HFFc6 (cell line): ENCODE measurements at regions not wholly inside any gene's neighbourhood (a gene's known extent, or its start where the extent isn't known, plus 50 kb on each side); places are given as distances from the start of the nearest gene placed in this dataset.

Experiments
- DNase-seq: peaks from one replicate; pipeline ENCODE4 v3.0.0-alpha.2; 2018
- H3K27ac Mint-ChIP-seq: 2 replicates; pipeline ENCODE4 v1.8.0; 2020; ENCODE audit warnings: mild to moderate bottlenecking, mixed read lengths
- H3K27me3 Mint-ChIP-seq: 2 replicates; pipeline ENCODE4 v1.8.0; 2021; ENCODE audit warnings: mild to moderate bottlenecking, moderate library complexity, mixed read lengths; ENCODE audit not compliant: insufficient read depth
- H3K36me3 Mint-ChIP-seq: 2 replicates; pipeline ENCODE4 v1.8.0; 2021; ENCODE audit warnings: low read depth, mixed read lengths
- H3K4me1 Mint-ChIP-seq: 2 replicates; pipeline ENCODE4 v1.8.0; 2020; ENCODE audit warnings: low read depth, mixed read lengths
- H3K4me3 Mint-ChIP-seq: 2 replicates; pipeline ENCODE4 v1.8.0; 2020; ENCODE audit warnings: mild to moderate bottlenecking, moderate library complexity, mixed read lengths
- H3K9me3 Mint-ChIP-seq: 2 replicates; pipeline ENCODE4 v1.8.0; 2020; ENCODE audit warnings: mild to moderate bottlenecking, mixed read lengths
- TF ChIP-seq, protein P1 (sequence below): fragments of 200-600 bp; sonication (generic); IDR thresholded peaks from 2 replicates; pipeline ENCODE4 v1.5.0; 2021; ENCODE audit warnings: antibody characterized with exemption, mild to moderate bottlenecking

DNA sequence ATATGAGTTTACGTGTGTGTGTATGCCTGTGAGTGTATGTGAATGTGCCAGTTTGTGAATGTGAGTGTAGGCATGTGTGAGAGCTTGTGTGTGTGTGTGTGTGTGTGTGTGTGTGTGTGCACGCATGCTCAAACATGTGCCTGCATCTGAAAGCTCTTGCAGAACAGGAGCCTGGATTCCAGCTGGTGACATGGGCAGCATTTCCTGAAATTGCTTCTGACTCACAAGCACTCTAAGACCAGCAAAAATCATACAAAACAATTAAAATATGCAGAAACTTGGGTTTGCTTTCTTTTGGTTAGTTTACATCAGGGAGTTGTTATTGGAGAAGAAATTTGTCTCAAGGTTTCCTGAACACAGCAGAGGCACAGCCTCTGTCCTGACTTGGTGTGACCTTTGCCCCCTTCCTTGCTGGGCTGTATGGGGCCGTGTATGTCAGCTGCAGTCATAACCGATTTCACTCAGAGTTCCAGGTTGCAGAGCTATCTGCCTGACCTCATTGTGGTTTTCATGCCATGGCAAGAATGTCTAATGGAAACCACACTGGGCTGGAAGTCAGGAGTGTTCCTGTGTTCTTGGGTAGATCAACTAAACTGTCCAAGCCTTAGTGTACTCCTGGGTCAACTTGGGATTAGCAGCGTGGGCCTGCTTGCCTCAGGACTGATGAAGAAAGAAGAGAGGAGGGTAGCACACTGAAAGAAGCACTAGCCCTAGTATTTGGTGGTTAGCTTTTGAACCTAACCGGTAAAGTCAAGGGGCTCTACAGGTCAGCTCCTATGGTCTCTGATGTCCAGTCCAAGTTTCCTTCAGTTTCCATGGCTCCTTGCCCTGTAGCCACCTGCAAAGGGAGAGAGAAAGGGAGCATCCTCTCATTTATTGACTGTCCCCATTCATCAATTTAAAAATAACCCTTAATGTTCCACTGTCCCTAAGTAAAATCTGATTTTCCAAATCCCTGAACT lies 143.7 kb downstream of the SNX19 start:
- H3K9me3 Mint-ChIP-seq, result no peaks in the 10 kb centered on the region
- peak overlapping the region; percentile 72 for H3K27ac Mint-ChIP-seq
- peak; percentile 90 for DNase-seq
- peaks cover 11% of the 10 kb centered on the region for H3K27me3 Mint-ChIP-seq
- TF ChIP-seq, protein P1, sequence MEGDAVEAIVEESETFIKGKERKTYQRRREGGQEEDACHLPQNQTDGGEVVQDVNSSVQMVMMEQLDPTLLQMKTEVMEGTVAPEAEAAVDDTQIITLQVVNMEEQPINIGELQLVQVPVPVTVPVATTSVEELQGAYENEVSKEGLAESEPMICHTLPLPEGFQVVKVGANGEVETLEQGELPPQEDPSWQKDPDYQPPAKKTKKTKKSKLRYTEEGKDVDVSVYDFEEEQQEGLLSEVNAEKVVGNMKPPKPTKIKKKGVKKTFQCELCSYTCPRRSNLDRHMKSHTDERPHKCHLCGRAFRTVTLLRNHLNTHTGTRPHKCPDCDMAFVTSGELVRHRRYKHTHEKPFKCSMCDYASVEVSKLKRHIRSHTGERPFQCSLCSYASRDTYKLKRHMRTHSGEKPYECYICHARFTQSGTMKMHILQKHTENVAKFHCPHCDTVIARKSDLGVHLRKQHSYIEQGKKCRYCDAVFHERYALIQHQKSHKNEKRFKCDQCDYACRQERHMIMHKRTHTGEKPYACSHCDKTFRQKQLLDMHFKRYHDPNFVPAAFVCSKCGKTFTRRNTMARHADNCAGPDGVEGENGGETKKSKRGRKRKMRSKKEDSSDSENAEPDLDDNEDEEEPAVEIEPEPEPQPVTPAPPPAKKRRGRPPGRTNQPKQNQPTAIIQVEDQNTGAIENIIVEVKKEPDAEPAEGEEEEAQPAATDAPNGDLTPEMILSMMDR, result no peak
- H3K36me3 Mint-ChIP-seq, result peaks cover 4% of the 10 kb centered on the region
- peaks cover 60% of the 10 kb centered on the region for H3K4me1 Mint-ChIP-seq
- H3K4me3 Mint-ChIP-seq, result peak overlapping the region; percentile 38

DNA sequence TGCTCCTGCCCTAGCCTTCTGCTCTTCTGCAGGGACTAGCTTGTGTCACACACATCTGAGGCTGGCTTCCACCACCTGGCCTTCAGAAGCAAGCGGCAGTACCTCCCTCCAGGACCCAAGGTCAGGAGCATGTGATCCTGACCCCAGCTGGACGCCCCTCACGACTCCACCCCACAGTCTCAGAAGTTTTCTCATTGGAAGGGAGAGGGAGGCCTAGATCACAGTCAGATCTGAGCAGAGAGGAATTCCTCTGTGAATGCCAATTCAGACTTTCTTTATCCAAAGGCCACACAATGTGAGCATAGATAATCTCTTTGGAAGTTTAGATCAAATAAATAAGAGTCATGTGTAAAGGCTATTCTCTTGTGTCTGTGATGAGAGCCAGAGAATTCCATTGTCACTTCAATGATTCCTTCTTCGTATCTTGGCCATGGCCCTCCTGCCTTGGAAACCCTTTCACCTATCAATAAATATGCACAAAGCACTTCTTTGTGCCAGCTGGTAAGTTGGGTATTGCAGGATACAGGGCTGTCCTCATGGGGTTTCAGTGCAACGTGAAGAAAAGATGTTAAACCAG lies 142.9 kb downstream of the SNX19 start:
- no peak for DNase-seq
- TF ChIP-seq, protein P1, result no peak
- Mint-ChIP-seq H3K36me3 (peaks cover 6% of the 10 kb centered on the region), H3K4me1 (peaks cover 60% of the 10 kb centered on the region), H3K4me3 (peak overlapping the region; percentile 38; the same call in 1 of the 2 replicates), H3K27ac (peak overlapping the region; percentile 72), H3K27me3 (peaks cover 11% of the 10 kb centered on the region), H3K9me3 (no peaks in the 10 kb centered on the region)

DNA sequence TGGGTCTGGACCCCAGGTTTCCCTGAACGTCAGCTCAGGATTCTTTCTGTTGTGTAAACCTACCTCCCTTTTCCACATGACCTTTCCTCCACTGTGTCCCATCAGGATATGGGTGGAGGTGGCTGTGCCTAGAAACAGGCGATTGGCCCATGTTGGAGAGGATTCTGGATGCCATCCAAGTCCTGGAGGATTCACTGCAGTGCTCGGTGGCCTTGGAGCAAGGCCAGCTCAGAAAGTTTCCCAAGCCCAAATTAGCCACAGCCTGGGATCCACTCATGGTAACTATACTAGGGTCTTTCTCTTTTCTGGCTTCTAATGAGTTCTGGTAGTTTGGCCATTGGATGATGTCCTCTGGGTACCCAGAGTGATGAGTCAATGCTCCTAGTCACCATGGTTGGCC lies 141.6 kb downstream of the SNX19 start:
- H3K9me3 Mint-ChIP-seq, result no peaks in the 10 kb centered on the region
- H3K36me3 Mint-ChIP-seq, result peaks cover 6% of the 10 kb centered on the region
- TF ChIP-seq, protein P1, result no peak
- no peak overlapping the region for H3K4me3 Mint-ChIP-seq
- peaks cover 60% of the 10 kb centered on the region for H3K4me1 Mint-ChIP-seq
- peaks cover 5% of the 10 kb centered on the region for H3K27me3 Mint-ChIP-seq
- H3K27ac Mint-ChIP-seq, result no peak overlapping the region
- DNase-seq, result no peak

DNA sequence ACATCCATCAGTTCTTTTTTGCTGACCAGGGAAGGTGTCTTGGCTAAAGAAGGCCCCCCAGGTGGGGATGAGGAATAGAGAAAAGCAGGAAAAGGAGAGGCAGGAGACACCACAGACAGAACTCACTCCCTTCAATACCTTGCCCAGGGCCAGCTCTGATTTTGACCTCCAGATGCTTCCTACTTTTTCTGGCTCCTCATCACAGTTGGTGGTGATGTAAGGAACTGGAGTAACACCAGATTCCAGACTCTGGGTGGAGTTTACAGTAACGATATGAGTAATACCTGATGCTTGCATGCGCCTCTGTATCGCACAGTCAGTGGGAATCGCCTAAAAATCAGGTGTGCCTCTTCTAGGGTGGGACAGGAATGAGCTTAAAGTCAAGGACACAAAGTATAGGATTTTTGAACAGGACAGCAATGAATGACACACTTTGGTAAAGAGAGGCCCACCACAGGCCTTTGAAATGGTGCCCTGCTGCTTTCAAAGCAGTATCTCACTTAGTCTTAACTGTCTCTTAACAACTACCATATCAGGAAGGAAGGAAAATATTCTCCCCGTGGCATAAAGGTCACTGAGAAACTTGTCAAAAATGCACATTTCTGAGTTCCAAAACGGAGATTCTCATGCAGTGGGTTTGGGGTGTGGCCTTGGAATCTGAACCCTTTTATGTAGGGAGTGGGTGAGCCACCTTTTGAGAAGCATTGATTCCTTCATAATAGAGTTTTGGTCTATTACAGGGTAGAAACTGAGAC lies 140.8 kb downstream of the SNX19 start:
- Mint-ChIP-seq H3K4me1 (peaks cover 53% of the 10 kb centered on the region), H3K27me3 (peaks cover 5% of the 10 kb centered on the region), H3K36me3 (peaks cover 6% of the 10 kb centered on the region), H3K4me3 (no peak overlapping the region), H3K27ac (peak overlapping the region; percentile 15; the same call in 1 of the 2 replicates), H3K9me3 (no peaks in the 10 kb centered on the region)
- DNase-seq, result peak; percentile 66
- TF ChIP-seq, protein P1, result no peak

DNA sequence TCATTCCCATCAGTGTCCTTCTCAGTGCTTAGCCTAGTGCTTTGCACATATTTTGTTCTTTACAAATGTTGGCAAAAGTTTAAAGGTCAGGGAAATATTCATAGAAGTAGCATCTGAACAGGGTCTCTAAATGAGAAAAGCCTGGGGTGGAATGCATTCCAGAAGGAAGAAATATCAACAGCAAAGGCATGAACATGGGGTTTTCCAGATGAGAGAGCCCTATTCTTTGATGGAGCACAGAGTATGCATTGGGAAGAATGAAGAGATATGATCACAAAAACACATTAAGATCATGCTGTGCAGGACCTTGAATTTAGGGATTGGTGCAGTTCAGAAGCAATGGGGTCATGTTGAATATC lies 140.2 kb downstream of the SNX19 start:
- Mint-ChIP-seq H3K4me1 (peaks cover 49% of the 10 kb centered on the region), H3K4me3 (no peak overlapping the region), H3K36me3 (peaks cover 6% of the 10 kb centered on the region), H3K27ac (no peak overlapping the region), H3K9me3 (no peaks in the 10 kb centered on the region), H3K27me3 (peaks cover 6% of the 10 kb centered on the region)
- no peak for DNase-seq
- TF ChIP-seq, protein P1, result no peak
